CD4-positive, alpha-beta T cell treated with Interferon alpha-2 for 1 hour (primary cell): ENCODE measurements at regions not wholly inside any gene's neighbourhood (a gene's known extent, or its start where the extent isn't known, plus 50 kb on each side); places are given as distances from the start of the nearest gene placed in this dataset.

ENCODE experiments used
- DNase-seq, 2 donors: peaks; one replicate each; pipeline ENCODE4 v3.0.0-alpha.2; 2020 to 2022

DNA sequence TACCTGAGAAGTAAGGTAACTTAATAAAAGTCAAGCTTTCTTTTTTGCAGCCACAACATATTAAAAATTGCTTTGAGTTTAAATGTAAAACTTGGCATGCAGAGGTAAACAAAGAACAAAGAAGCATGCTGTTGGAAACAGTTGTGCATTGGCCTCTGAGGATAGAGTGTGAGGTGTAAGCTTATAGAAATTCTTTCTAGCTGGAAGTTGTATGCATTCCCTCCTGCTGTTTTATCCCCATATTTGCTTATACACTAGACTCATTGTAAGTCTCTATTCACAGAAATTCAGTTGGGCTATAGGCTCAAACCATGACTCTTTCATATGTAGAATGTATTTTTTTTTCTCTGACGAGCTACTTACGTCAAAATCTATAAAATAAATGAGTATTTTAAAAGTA, 316.3 kb downstream of the SLC6A15 start:
- DNase-seq, result no peak

GRCh38 chr12:84594157-84594556, 318.4 kb downstream of the SLC6A15 start:
- no peak for DNase-seq

DNA sequence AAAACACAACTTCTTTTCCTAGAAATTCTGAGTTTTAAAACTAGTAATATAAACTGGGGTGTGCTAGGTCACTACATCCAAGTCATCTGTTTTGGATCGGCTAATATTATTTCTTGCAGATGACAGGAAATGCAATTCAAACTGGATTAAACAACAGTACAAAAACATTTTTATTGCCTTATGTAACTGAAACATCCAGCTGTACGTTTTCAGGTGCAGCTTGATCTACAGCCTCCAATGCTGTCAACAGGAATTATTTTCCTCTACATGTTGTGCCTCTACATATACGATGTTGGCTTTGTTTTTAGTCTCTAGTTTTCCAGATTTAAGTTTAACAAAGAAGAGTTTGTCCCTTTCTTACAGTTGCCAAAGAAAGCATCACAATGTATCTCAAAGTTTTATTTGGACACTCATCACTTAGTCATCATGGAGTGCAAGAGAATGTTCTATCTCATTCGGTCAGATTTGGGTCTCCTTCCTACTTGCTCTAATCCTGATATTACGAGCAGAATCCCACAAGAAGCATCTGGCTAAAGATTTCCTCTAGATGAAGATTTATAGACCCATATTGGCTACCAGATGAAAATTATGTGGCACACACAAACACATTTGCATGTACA, 326.7 kb downstream of the SLC6A15 start:
- DNase-seq, result no peak

- DNase-seq, result no peak
Measured at GRCh38 chr12:84572196-84572595, 340.4 kb downstream of the SLC6A15 start.

DNA sequence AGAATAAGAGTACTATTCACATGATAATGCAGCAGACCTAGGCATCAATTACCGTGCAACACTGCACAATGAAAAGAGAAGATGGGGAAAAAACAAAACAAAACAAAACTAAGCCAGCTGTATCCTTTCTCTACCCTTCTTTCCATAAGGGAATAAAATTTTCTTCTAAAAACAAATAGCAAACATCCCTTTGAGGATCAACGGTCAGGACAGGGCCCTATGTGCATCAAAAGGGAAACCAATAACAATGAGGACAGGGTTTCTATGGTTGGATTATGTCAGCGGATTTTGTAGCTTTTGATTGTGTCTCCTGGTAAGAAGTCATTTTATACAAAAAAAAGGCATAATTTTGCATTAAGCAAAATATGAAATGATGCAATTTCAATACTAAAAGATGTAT, 350.3 kb downstream of the SLC6A15 start:
- DNase-seq, result no peak

DNA sequence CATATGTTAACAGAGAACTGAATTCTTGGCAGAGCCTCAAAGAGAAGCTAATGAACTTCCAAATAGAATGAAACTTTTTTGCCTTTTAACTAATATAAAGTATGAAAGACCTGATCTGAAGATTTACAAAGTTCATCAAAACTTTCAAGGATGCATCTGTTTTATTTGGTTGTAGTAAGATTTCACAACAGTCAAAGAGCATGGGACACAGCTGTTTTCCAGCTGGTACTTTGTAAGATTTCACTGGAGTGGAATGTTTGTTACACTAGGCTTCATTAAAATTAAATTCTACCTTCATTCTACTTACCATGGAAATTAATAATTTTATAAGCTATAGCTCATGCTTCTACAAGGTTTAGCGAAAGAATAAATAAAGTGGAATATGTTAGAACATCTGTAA, 351.2 kb downstream of the SLC6A15 start:
- DNase-seq, result no peak

GRCh38 chr12:84554199-84554723, 358.3 kb downstream of the SLC6A15 start:
- DNase-seq, result no peak

DNA sequence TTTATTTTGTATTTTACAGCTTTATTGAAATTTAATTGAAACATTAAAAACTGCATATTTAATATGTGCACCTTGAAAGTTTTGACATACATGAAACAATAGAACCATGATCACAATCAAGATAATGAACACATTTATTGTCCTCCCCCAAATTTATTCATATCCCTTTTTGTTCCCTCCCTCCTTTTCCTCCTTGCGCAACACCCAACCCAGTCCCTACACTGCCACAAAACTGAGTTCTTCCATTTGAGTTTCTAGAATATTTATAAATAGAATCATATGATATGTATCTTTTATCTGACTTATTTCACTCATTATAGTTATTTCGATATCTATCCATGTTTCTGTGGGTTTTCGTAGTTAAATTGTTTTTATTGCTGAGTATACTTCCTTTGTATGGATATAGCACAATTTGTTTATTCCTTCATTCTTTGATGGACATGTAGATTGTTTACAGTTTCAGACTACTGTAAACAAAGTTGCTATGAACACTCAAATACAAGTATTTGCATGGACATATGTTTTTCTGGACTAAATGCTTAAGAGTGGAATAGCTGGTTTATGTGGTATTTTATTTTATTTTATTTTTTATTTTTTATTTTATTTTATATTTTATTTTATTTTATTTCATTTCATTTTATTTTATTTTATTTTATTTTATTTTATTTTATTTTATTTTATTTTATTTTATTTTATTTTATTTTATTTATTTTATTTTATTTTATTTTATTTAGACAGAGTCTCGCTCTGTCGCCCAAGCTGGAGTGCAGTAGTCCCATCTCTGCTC, 359.1 kb downstream of the SLC6A15 start:
- DNase-seq, result no peak

DNA sequence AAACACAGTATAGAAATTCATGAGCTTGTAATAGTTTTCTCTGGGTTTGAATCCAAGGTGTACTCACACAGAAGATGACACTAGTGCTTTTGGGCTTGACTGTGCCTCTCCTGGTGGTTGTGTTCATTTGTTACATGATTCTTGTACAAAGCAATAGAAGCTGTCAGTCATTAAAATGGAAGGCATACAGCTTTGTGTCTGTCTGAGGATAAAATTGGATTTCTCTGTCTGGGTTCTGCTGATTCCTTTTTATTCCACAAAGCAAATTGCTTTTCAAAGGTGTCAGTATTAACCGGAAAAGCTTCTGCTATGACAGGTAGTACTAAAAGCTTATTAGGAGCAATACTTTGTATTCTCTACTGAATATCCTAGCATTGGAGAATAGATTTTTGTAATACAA, 361.2 kb downstream of the SLC6A15 start:
- no peak for DNase-seq

DNA sequence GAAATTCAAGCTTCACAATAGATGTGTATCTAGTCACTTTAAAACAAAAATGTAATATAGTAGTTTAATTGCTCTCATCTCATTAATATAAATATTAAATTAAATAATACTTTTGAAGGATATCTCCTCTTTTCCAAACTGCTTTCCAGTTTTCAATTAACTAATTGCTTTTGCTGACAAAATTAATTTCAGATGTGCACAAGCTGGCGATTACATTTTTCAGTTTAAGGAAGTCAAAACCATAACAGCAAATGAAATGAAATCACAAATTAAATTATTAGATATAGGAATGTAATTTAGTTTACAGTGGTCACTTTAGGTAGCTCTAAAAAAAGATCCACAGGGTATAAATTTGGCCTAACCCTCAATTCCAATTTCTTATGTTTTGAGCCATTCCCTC, 362.1 kb downstream of the SLC6A15 start:
- no peak for DNase-seq

DNA sequence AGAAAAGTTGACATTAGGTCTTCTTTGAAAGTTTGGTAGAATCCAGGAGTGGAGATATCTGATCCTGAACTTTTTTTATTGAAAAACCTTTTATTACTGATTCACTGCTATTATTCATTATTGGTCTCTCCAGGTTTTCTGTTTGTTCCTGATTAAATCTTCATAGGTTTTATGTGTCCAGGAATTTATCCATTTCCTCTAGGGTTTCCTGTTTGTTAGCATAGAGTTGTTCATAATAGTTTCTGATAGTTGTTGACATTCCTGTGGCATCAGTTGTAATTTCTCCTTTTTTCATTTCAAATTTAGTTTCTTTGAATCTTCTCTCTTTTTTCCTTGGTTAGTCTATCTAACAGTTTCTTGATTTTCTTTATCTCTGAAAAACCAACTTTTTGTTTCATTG, 370.3 kb downstream of the SLC6A15 start:
- DNase-seq, result no peak

DNA sequence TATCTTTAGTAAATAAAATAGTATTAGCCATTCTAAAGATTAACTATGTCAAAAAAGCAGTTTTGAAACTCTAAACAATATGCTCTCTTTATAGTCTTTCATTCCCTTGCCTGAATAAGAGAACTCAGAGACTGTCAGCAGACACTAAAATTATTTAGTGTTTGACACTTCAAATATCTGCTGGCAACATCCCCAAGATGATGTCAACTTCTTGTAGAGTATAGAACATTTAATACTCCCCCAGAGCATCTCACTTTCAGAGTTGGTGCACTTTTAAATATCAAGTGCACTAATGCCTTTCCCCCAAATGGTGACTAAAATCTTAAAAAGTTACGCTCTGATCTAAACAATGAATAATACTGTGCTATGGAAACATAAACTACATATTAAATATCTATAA, 374.9 kb downstream of the SLC6A15 start:
- DNase-seq, result no peak

DNA sequence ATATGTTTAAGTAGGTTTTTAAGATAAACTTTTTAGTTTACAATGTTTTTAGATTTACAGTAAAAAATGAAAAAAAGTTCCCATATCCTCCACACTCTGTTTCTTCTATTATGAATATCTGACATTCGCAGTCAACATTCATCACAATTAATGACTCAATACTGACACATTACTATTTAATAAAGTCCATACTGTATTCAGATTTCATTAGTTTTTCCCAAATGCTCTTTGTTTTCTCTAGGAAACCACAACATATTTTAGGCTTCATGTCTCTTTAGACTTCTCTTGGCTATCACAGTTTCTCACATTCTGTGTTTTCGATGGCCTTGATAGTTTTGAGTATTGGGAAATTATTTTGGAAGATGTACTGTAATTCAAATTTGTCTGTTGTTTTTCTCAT, 399.8 kb downstream of the SLC6A15 start:
- no peak for DNase-seq

DNA sequence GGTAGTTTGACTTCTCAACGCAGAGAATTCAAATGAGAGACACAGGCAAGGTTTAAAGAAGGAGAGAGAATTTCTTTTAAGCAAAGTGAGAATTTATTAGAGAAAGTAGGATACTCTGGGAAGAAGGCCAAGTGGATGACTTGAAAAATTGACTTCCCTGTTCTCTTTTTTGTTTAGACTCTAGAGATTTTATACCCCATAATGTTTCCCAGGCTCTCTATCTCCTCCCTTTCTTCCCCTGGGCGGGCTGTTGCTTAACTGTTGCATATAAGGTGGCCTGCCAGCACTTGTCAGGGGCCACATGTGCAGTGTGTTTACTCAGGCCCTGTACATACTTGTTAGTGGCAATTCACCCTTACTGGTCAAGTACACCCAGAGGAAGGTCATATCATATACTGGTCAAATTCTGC, 403.7 kb downstream of the SLC6A15 start:
- no peak for DNase-seq

DNA sequence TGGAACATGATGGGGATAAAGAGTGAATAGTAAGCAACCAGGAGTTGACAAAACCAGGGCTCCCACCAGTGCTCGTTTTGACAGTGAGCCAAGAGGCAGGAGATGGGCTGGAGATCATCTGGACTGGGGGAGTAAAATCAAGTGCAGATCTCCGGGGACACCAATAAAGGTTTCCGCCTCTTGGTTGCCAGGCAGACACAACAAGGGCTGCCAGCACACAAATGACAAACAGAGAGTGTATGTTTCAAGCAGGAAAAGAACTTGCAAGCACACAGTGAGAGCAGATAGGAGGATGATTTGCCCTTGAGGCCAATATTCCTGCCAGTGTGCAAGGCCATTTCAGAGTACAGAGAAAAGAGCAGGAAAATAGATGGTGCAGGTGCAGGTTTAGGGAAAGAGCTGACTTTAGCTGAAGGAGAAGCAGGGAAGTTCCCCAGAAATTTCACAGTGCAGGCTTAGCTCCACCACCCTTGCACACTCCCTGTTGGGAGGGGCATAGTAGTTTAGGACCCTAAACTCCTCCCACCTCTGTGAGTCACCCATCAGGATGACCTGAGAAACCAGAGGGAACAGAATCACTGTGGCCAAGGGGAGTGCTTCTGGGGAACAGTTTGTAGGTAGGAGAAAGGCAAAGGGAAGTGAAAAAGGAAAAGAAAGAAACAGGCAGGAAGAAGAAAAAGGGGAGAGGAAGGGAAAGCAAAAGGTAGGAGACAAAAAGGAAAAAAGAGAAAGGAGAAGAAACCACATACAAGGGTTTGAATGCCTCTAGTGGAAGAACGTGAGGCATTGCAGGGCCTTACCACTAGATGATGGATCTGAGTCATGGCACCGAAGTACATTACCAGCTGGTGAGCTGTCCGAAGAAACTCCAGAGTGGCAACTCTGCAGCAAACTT, 404.4 kb downstream of the SLC6A15 start:
- DNase-seq, result no peak

DNA sequence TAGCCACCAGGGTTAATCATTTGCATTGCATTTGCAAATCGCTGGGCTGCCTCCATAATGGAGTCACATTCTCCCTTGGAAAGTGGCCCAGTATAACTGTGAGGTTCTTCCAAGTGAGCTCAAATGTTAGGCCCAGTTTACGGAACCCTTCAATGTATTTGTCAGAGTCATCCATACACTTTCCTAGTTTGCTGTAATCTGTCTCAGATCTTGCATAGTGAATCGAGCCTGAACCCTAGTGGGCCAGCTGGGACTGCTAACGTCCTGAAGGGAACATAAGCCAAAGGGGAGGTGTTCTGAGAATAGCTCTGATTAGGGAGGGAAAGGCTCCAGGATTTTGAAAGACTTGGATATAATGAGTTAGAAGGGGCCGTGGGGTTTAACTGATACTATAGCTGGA, 406.3 kb downstream of the SLC6A15 start:
- no peak for DNase-seq

GRCh38 chr12:84502907-84503787, 409.5 kb downstream of the SLC6A15 start:
- DNase-seq, result peak in 1 of 2 donors; percentile 7

- no peak for DNase-seq
Measured at GRCh38 chr12:84502180-84502860, 410.3 kb downstream of the SLC6A15 start.

DNA sequence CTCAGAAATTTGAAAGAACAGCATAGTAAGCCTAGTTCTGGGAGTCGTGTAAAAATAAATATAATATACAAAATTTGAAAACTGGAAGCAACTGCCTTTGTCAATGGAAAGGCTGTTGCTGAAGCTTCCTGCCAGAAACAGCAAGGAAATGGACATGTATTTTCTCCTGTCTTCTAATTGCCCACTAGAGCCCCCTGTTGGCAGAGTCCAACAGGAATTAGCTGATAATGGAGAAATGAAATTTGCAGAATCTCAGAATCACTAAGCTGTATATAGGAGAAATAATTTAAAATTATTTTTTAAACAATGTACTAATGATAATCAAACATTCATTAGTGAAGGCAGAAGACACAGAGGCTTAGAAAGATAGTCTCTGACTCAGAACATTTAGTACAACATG, 414.8 kb downstream of the SLC6A15 start:
- DNase-seq, result no peak

DNA sequence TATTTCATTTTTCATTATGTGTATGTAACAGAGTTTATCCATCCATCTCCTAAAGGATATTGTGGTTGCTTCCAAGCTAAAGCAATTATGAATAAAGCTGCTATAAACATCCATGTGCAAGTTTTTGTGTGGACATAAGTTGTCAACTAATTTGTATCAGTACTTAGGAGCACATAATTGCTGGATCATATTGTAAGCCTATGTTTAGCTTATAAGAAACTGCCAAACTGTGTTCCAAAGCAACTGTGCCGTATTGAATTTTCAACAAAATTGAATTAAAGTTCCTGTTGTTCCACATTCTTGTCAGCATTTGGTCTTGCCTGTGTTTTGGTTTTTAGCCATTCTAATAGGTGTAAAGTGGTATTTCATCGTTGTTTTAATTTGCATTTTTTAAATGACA, 416.9 kb downstream of the SLC6A15 start:
- no peak for DNase-seq

DNA sequence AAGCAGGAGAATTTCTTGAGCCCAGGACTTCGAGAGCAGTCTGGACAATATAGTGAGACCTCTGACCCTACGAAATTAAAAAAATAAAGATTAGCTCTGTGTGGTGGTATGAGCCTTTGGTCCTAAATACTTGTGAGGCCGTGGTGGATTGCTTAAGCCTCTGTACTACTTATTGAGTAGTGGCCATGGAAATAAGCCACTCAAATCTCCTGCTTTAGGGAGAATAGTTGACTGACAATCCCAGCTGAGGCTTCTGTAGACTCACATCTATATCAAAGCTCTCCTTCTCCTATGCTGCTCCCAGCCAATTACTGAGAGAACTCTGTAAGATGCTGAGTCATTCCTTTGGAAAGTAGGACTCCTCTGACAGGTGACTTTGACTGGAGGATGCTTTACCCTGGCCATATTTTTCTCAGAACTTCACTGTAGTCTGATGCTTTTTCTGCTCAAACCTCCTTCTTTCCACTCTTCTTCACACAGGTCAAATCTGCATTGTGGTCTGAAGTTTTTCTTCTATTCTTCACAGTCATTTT, 420.2 kb downstream of the SLC6A15 start:
- DNase-seq, result no peak

DNA sequence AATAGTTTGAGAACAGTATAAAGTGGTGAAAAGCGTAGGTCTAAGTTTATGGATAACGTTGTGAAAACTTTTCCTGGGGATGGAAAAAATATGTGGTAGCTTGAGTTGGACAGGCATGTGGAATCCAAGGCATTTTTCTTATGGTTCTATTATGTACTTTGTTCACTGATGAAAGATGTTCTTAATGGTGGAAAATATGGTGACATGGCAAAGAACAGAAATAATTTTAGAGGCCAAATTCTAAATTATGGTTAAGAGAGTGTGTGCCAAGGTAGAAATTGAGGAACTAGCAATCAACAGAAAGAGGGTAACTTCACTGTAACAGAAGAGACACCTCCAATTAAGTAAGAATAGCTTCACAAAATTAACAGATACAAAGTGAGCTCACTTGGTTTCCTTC, 427.8 kb downstream of the SLC6A15 start:
- DNase-seq, result no peak
